ENCODE measurements at regions not wholly inside any gene's neighbourhood (a gene's known extent, or its start where the extent isn't known, plus 50 kb on each side); places are given as distances from the start of the nearest gene placed in this dataset.

DNA sequence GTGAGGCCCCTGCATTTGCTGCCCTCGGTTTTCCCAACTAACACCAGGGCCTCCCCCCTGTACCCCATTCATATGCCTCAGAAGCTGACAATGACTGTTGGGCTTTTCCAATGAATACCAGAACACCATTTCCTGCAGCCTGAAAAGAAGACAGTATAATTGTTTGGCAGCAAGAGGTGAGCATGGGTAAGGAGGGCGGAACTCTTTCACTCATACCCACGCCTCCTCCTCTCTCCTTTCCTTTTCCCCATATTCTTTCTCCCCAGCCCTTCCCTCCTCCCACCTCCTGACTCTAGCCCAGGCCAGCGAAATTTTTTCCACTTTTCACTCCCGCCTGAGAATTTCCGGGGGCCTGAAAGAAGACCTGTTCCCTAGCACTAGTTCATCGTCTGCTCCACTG, 58.0 kb upstream of the CHST1 start:
- Histone ChIP-seq H3K27me3 (replicated peaks in 1 of 4; ENCODE audit: control insufficient read depth in 3 of 4, extremely low read depth in 1 of 4, insufficient read depth in 3 of 4, low read length in 3 of 4) (no peaks in the 10 kb centered on the region; a peak in 1 of 7 replicates), H3K4me2 (ENCODE audit: insufficient read depth in 1 of 2, low read depth in 2 of 2, low read length in 2 of 2) (peak overlapping the region; percentile 29; a peak in 3 of 4 replicates), H2AFZ (ENCODE audit: low read length) (peak overlapping the region; percentile 46; the same call in 1 of the 2 replicates), H3K9ac (replicated peaks in 1 of 4; ENCODE audit: extremely low read depth in 1 of 4, low read depth in 3 of 4, low read length in 3 of 4) (no peak overlapping the region), H2BK120ac (replicated peaks; ENCODE audit: low read depth, low read length) (no peak overlapping the region), H2BK15ac (ENCODE audit: low read length) (no peak overlapping the region; the same call in 1 of the 2 replicates), H2BK12ac (ENCODE audit: low read depth, low read length) (no peak overlapping the region), H4K5ac (ENCODE audit: insufficient read length, low read depth, low read length) (no peak overlapping the region), H3K4me1 (replicated peaks in 1 of 4; ENCODE audit: control insufficient read depth in 3 of 4, insufficient read depth in 4 of 4, low read length in 3 of 4) (peaks cover 4 to 14% (median 10%) of the 10 kb centered on the region in 4 experiments; a peak in 6 of 7 replicates), H2BK20ac (ENCODE audit: low read length) (no peak overlapping the region), H3K18ac (ENCODE audit: extremely low read depth, low read length) (no peak overlapping the region), H3K4me3 (ENCODE audit: extremely low read depth in 1 of 4, insufficient read depth in 2 of 4, low read depth in 3 of 4, low read length in 4 of 4) (no peak overlapping the region; a peak in 1 of 8 replicates), H4K20me1 (replicated peaks in 1 of 2; ENCODE audit: control insufficient read depth in 1 of 2, insufficient read depth in 2 of 2, low read length in 2 of 2) (no peaks in the 10 kb centered on the region), H3K23me2 (ENCODE audit: low read depth, low read length) (no peaks in the 10 kb centered on the region), H3K4ac (replicated peaks; ENCODE audit: insufficient read length, low read depth, low read length) (no peak overlapping the region), H3K27ac (ENCODE audit: low read depth, low read length) (no peak overlapping the region), H3K36me3 (ENCODE audit: control insufficient read depth in 2 of 4, insufficient read depth in 4 of 4, low read length in 3 of 4) (no peaks in the 10 kb centered on the region), H3K79me1 (ENCODE audit: low read depth, low read length) (no peaks in the 10 kb centered on the region), H3K23ac (ENCODE audit: insufficient read length) (no peak overlapping the region), H3K56ac (replicated peaks; ENCODE audit: insufficient read length, low read depth, low read length) (no peak overlapping the region), H2BK5ac (ENCODE audit: low read depth, low read length) (0 out of 2 replicates have a peak overlapping the region, but pooled peaks have one; percentile 79), H4K91ac (replicated peaks; ENCODE audit: insufficient read length, low read length) (no peak overlapping the region), H3K14ac (ENCODE audit: insufficient read length) (no peak overlapping the region), H3K9me3 (ENCODE audit: insufficient read depth in 2 of 2, low read depth in 1 of 2, low read length in 1 of 2) (no peaks in the 10 kb centered on the region), H2AK5ac (ENCODE audit: low read depth, low read length) (no peak overlapping the region), H4K8ac (ENCODE audit: extremely low read depth, insufficient read depth, low read length) (no peak overlapping the region), H3K79me2 (ENCODE audit: control insufficient read depth in 1 of 2, insufficient read depth in 2 of 2, low read length in 2 of 2) (no peaks in the 10 kb centered on the region)
- no peak for FAIRE-seq
- CTCF ChIA-PET (ENCODE audit: partially characterized antibody): interaction anchor here (0.9 to 3.0 kb wide), 7 partner anchors 11 to 69 kb away, joined by 3 to 20 read pairs (median 3); no protein-coding TSS in a partner anchor
- POLR2A ChIA-PET (ENCODE audit: partially characterized antibody): no interaction called here
- TF ChIP-seq BACH1 (IDR thresholded peaks at IDR 0.05; ENCODE audit: low read length) (no peak), GTF2F1 (IDR thresholded peaks at IDR 0.05; ENCODE audit: borderline replicate concordance, low read depth, low read length) (no peak), EP300 (IDR thresholded peaks at IDR 0.05; ENCODE audit: borderline replicate concordance in 1 of 2, low read depth in 2 of 2, low read length in 2 of 2) (no peak), TBP (IDR thresholded peaks at IDR 0.05; ENCODE audit: low read depth, low read length) (no peak)
- TF ChIP-seq, protein P1, sequence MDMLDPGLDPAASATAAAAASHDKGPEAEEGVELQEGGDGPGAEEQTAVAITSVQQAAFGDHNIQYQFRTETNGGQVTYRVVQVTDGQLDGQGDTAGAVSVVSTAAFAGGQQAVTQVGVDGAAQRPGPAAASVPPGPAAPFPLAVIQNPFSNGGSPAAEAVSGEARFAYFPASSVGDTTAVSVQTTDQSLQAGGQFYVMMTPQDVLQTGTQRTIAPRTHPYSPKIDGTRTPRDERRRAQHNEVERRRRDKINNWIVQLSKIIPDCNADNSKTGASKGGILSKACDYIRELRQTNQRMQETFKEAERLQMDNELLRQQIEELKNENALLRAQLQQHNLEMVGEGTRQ (IDR thresholded peaks at IDR 0.05; ENCODE audit: low read length): no peak
- DNase-seq (ENCODE audit: low read depth in 1 of 2, low spot score in 2 of 2): no peak
- 64% methylated on average over 6 of the region's 7 CpGs; no CpG with 5 or more reads in 1 of the 2 experiments for WGBS, 2 experiments (ENCODE audit: extremely low coverage in 1 of 2, insufficient coverage in 1 of 2, insufficient read length in 1 of 2, insufficient replicate concordance in 2 of 2, low coverage in 1 of 2, low lambda C conversion rate in 2 of 2, missing lambda C conversion rate in 1 of 2)
